GM12864 (cell line): ENCODE measurements at regions not wholly inside any gene's neighbourhood (a gene's known extent, or its start where the extent isn't known, plus 50 kb on each side); places are given as distances from the start of the nearest gene placed in this dataset.

ENCODE experiments used
- DNase-seq: peaks from one replicate; pipeline ENCODE4 v3.0.0-alpha.2; 2011; ENCODE audit warnings: low read depth
- H3K4me3 ChIP-seq: 2 replicates; pipeline ENCODE4 v1.5.1; 2011; ENCODE audit warnings: mild to moderate bottlenecking, low read depth, low read length, control low read depth
- CTCF ChIP-seq: IDR thresholded peaks from 2 replicates; pipeline ENCODE4 v1.5.1; 2011; ENCODE audit warnings: low read depth, mild to moderate bottlenecking, moderate library complexity, low read length, control low read depth, inconsistent platforms; ENCODE audit errors: missing control alignments

GRCh38 chr13:44301639-44302015 is 72.0 kb upstream of the SERP2 start:
- no peak for TF ChIP-seq CTCF
- DNase-seq: no peak
- H3K4me3 ChIP-seq: no peak overlapping the region

GRCh38 chr13:44302233-44302632 is 71.4 kb upstream of the SERP2 start:
- DNase-seq: no peak
- no peak for TF ChIP-seq CTCF
- no peak overlapping the region for H3K4me3 ChIP-seq

- TF ChIP-seq CTCF: no peak
- no peak overlapping the region for H3K4me3 ChIP-seq
- DNase-seq: no peak
Observed at GRCh38 chr13:44302940-44303575, 70.6 kb upstream of the SERP2 start.

GRCh38 chr13:44303681-44304432 is 69.8 kb upstream of the SERP2 start:
- no peak for DNase-seq
- H3K4me3 ChIP-seq: no peak overlapping the region
- TF ChIP-seq CTCF: no peak

- H3K4me3 ChIP-seq: no peak overlapping the region
- no peak for TF ChIP-seq CTCF
- DNase-seq: no peak
Observed at GRCh38 chr13:44304433-44304725, 69.2 kb upstream of the SERP2 start.

GRCh38 chr13:44305286-44305685 is 68.3 kb upstream of the SERP2 start:
- TF ChIP-seq CTCF: no peak
- DNase-seq: no peak
- H3K4me3 ChIP-seq: no peak overlapping the region

GRCh38 chr13:44305917-44306370 is 67.7 kb upstream of the SERP2 start:
- DNase-seq: no peak
- H3K4me3 ChIP-seq: no peak overlapping the region
- no peak for TF ChIP-seq CTCF
